ENCODE measurements at regions not wholly inside any gene's neighbourhood (a gene's known extent, or its start where the extent isn't known, plus 50 kb on each side); places are given as distances from the start of the nearest gene placed in this dataset.

DNA sequence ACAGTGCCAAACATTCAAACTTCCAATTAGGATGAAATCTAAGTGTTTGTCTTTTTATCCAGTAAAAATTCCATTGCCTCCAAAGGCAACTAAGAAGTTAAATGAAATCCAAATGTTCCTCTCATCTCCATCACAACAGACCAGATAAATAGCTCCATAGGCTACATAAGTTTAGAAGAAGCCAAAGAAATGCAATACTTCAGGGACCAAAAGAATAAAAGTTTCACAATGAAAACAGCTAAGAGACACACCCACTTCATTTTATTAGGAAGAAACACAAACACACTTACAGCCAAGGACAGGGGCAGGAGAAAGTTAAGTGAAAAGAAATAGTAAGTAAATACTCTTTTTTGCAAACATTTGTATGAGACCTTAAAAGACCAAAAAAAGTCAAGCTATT is 88.5 kb upstream of the CCDC150 start:
- H3K36me3 ChIP-seq: no peaks in the 10 kb centered on the region
- DNase-seq: no peak
- H3K4me1 ChIP-seq: no peaks in the 10 kb centered on the region
- H3K9me3 ChIP-seq: no peaks in the 10 kb centered on the region
- in situ Hi-C loops (cut with MboI; ENCODE audit: low sequenced_read_pairs in 4 of 4) (no loop called here), intact Hi-C loops (cut with DNase I; ENCODE audit: low total_unique reads) (no loop called here)
- no peak overlapping the region for H3K4me3 ChIP-seq
- TF ChIP-seq, protein P1, sequence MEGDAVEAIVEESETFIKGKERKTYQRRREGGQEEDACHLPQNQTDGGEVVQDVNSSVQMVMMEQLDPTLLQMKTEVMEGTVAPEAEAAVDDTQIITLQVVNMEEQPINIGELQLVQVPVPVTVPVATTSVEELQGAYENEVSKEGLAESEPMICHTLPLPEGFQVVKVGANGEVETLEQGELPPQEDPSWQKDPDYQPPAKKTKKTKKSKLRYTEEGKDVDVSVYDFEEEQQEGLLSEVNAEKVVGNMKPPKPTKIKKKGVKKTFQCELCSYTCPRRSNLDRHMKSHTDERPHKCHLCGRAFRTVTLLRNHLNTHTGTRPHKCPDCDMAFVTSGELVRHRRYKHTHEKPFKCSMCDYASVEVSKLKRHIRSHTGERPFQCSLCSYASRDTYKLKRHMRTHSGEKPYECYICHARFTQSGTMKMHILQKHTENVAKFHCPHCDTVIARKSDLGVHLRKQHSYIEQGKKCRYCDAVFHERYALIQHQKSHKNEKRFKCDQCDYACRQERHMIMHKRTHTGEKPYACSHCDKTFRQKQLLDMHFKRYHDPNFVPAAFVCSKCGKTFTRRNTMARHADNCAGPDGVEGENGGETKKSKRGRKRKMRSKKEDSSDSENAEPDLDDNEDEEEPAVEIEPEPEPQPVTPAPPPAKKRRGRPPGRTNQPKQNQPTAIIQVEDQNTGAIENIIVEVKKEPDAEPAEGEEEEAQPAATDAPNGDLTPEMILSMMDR (IDR thresholded peaks at IDR 0.05 in 4 of 5, conservative IDR thresholded peaks at IDR 0.05 in 1 of 5): no peak
- no peaks in the 10 kb centered on the region for H3K27me3 ChIP-seq
- no peak overlapping the region for H3K27ac ChIP-seq
- no peak for ATAC-seq

DNA sequence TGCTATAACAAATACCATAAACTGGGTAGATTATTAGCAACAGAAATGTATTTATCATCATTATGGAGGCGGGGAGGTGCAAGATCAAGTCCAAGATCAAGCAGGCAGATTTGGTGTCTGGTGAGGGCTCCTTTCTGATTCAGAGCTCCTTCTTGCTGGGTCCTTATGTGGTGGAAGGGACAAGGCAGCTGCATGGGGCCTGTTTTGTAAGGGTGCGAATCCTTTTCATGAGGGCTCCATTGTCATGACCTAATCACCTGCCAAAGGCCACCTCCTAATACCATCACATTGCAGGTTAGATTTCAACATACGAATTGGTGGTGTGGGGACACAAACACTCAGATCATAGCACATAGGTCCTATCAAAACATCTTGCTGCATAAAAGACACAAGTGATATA is 84.4 kb upstream of the CCDC150 start:
- no peak for TF ChIP-seq POLR2A (IDR thresholded peaks at IDR 0.05)
- TF ChIP-seq, protein P1 (IDR thresholded peaks at IDR 0.05 in 4 of 5, conservative IDR thresholded peaks at IDR 0.05 in 1 of 5): no peak

DNA sequence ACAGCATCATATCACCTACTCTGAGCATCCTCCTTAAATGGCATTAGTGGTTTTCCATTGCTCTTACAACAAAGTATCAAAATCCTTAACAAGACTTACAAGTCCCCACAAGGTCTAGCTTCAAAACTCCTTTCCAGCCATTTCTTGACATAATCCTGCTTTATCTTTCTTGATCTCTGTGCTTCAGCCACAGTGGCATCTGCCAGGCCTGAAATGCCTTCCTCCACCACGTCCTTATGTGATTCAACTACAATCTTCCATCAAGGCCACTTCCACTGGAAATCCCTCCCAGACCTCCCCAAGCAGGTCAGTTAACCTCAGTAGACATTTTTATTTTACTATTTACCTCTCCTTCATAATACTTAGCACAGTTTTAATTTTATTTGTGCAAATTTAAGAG is 83.8 kb upstream of the CCDC150 start:
- ATAC-seq: no peak
- TF ChIP-seq, protein P1 (IDR thresholded peaks at IDR 0.05 in 4 of 5, conservative IDR thresholded peaks at IDR 0.05 in 1 of 5): no peak
- no peak for TF ChIP-seq POLR2A (IDR thresholded peaks at IDR 0.05)

More for the DNA sequence above, 84.4 kb upstream of the CCDC150 start:
- intact Hi-C loops (cut with DNase I; ENCODE audit: low total_unique reads): no loop called here
- Histone ChIP-seq H3K4me1 (no peaks in the 10 kb centered on the region), H3K27me3 (no peaks in the 10 kb centered on the region), H3K27ac (no peak overlapping the region), H3K4me3 (no peak overlapping the region), H3K36me3 (no peaks in the 10 kb centered on the region), H3K9me3 (no peaks in the 10 kb centered on the region)
- no peak for DNase-seq
- in situ Hi-C loops (cut with MboI; ENCODE audit: low sequenced_read_pairs in 4 of 4): no loop called here
- ATAC-seq: no peak

DNA sequence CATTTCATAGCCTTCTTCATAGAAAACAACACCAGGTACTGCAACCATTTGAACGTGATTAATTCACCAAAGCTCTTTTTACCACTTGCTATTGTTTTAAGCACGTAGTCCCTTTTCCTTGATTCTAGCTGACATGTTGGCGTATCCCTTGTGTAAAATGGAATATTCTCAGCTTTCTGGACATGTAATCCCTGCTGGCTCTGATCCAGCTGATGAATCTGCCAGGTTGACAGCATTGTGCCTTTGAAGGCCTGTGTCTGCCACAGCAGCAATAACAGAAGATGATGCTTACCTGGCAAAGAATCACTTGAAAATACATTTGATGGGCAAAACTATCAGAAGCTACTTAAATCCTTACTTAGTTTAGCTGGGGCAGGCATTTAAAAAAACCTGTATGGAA is 81.0 kb upstream of the CCDC150 start:
- no peak overlapping the region for H3K27ac ChIP-seq
- intact Hi-C loops (cut with DNase I; ENCODE audit: low total_unique reads): no loop called here
- no peak for ATAC-seq

More for the DNA sequence above, 83.8 kb upstream of the CCDC150 start:
- no peaks in the 10 kb centered on the region for H3K36me3 ChIP-seq
- no peak overlapping the region for H3K27ac ChIP-seq
- no peaks in the 10 kb centered on the region for H3K27me3 ChIP-seq
- intact Hi-C loops (cut with DNase I; ENCODE audit: low total_unique reads): no loop called here
- in situ Hi-C loops (cut with MboI; ENCODE audit: low sequenced_read_pairs in 4 of 4): no loop called here
- no peaks in the 10 kb centered on the region for H3K9me3 ChIP-seq
- no peak overlapping the region for H3K4me3 ChIP-seq
- H3K4me1 ChIP-seq: no peaks in the 10 kb centered on the region
- no peak for DNase-seq

DNA sequence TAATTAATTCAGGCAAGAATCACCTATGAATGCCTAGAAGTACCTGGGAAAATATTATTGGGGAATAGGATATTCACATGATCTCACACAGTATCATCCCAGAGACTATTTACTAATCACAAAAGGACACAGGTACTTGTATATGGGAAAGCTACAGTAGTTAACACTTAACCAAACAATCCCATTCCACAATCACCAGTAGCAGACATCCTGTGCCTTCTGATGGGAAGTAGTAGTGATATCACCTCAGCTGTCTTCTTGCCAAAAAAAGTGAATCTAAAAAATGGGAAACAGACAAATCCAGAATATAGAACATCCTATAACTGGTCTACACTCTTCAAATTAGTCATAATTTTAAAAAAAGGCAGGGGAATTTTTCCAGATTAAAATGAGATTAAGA is 75.6 kb upstream of the CCDC150 start:
- H3K4me1 ChIP-seq: no peaks in the 10 kb centered on the region
- no peaks in the 10 kb centered on the region for H3K27me3 ChIP-seq
- H3K4me3 ChIP-seq: no peak overlapping the region
- no peak for ATAC-seq
- DNase-seq: no peak
- H3K27ac ChIP-seq: no peak overlapping the region
- in situ Hi-C loops (cut with MboI; ENCODE audit: low sequenced_read_pairs in 4 of 4): no loop called here
- H3K36me3 ChIP-seq: no peaks in the 10 kb centered on the region
- H3K9me3 ChIP-seq: no peaks in the 10 kb centered on the region
- intact Hi-C loops (cut with DNase I; ENCODE audit: low total_unique reads): no loop called here
- TF ChIP-seq, protein P1 (IDR thresholded peaks at IDR 0.05 in 4 of 5, conservative IDR thresholded peaks at IDR 0.05 in 1 of 5): no peak
- TF ChIP-seq POLR2A (IDR thresholded peaks at IDR 0.05): no peak

More for the DNA sequence above, 81.0 kb upstream of the CCDC150 start:
- Histone ChIP-seq H3K36me3 (no peaks in the 10 kb centered on the region), H3K9me3 (no peaks in the 10 kb centered on the region), H3K4me1 (no peaks in the 10 kb centered on the region), H3K27me3 (no peaks in the 10 kb centered on the region), H3K4me3 (no peak overlapping the region)
- no peak for DNase-seq
- TF ChIP-seq, protein P1 (IDR thresholded peaks at IDR 0.05 in 4 of 5, conservative IDR thresholded peaks at IDR 0.05 in 1 of 5): no peak
- in situ Hi-C loops (cut with MboI; ENCODE audit: low sequenced_read_pairs in 4 of 4): no loop called here

Measured in gastrocnemius medialis (tissue), 4 donors.